Nephron (organoid): ENCODE measurements at regions not wholly inside any gene's neighbourhood (a gene's known extent, or its start where the extent isn't known, plus 50 kb on each side); places are given as distances from the start of the nearest gene placed in this dataset.

Experiments
- H3K27ac Mint-ChIP-seq, 3 experiments: 2 replicates each; pipeline ENCODE4 v1.8.0; 2020; ENCODE audit warnings: mixed read lengths in 3 of 3, mild to moderate bottlenecking in 2 of 3, moderate library complexity in 1 of 3
- H3K27me3 Mint-ChIP-seq: 2 replicates; pipeline ENCODE4 v1.8.0; 2021; ENCODE audit warnings: low read depth, mild to moderate bottlenecking, moderate library complexity, mixed read lengths
- H3K36me3 Mint-ChIP-seq: 2 replicates; pipeline ENCODE4 v1.8.0; 2020; ENCODE audit warnings: low read depth, mixed read lengths
- H3K4me1 Mint-ChIP-seq: 2 replicates; pipeline ENCODE4 v1.8.0; 2020; ENCODE audit warnings: mixed read lengths
- H3K4me3 Mint-ChIP-seq, 3 experiments: 2 replicates each; pipeline ENCODE4 v1.8.0; 2020; ENCODE audit warnings: mild to moderate bottlenecking in 3 of 3, mixed read lengths in 3 of 3, moderate library complexity in 2 of 3
- H3K9me3 Mint-ChIP-seq: 2 replicates; pipeline ENCODE4 v1.8.0; 2020; ENCODE audit warnings: mixed read lengths
- TF ChIP-seq, protein P1 (sequence below), 3 experiments: fragments of 200-600 bp; sonication (generic); IDR thresholded peaks; one replicate each; pipeline ENCODE4 v1.5.0; 2021; ENCODE audit warnings: antibody characterized with exemption in 3 of 3; ENCODE audit not compliant: unreplicated experiment in 3 of 3

GRCh38 chr18:44035554-44035953, 645.1 kb upstream of the SETBP1 start:
- H3K36me3 Mint-ChIP-seq: no peaks in the 10 kb centered on the region
- no peaks in the 10 kb centered on the region for H3K9me3 Mint-ChIP-seq
- peaks cover 11% of the 10 kb centered on the region for H3K4me1 Mint-ChIP-seq
- no peak overlapping the region for H3K4me3 Mint-ChIP-seq
- TF ChIP-seq, protein P1, sequence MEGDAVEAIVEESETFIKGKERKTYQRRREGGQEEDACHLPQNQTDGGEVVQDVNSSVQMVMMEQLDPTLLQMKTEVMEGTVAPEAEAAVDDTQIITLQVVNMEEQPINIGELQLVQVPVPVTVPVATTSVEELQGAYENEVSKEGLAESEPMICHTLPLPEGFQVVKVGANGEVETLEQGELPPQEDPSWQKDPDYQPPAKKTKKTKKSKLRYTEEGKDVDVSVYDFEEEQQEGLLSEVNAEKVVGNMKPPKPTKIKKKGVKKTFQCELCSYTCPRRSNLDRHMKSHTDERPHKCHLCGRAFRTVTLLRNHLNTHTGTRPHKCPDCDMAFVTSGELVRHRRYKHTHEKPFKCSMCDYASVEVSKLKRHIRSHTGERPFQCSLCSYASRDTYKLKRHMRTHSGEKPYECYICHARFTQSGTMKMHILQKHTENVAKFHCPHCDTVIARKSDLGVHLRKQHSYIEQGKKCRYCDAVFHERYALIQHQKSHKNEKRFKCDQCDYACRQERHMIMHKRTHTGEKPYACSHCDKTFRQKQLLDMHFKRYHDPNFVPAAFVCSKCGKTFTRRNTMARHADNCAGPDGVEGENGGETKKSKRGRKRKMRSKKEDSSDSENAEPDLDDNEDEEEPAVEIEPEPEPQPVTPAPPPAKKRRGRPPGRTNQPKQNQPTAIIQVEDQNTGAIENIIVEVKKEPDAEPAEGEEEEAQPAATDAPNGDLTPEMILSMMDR (IDR thresholded peaks at IDR 0.05; ENCODE audit: unreplicated experiment in 3 of 3): no peak
- H3K27ac Mint-ChIP-seq: no peak overlapping the region
- H3K27me3 Mint-ChIP-seq: no peaks in the 10 kb centered on the region

DNA sequence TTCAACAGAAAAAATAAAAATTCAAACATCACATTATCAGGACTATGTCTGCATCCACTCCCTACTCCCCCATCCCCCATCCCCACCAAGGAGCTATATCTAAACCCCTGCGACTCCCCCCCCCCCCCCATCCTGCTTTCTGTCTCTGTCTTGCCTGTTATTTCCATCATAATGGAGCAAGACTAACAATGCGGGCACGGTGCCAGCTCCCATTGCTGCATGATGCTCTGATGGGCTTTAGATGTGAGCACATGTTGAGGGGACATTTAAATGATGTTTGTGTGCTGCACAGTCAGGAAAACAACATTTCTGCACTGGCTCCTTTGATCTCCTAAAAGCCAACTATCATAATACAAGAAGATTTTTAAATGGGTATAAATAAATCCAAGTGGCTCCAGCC, 644.2 kb upstream of the SETBP1 start:
- Mint-ChIP-seq H3K4me3 (no peak overlapping the region), H3K36me3 (no peaks in the 10 kb centered on the region), H3K27ac (no peak overlapping the region), H3K4me1 (peaks cover 13% of the 10 kb centered on the region), H3K9me3 (no peaks in the 10 kb centered on the region), H3K27me3 (no peaks in the 10 kb centered on the region)
- TF ChIP-seq, protein P1 (IDR thresholded peaks at IDR 0.05; ENCODE audit: unreplicated experiment in 3 of 3): no peak

GRCh38 chr18:44039216-44039615, 641.5 kb upstream of the SETBP1 start:
- no peaks in the 10 kb centered on the region for H3K36me3 Mint-ChIP-seq
- peak overlapping the region; percentile 56 to 80 (median 57) for H3K27ac Mint-ChIP-seq
- H3K4me1 Mint-ChIP-seq: peaks cover 17% of the 10 kb centered on the region
- no peak overlapping the region for H3K4me3 Mint-ChIP-seq
- no peaks in the 10 kb centered on the region for H3K9me3 Mint-ChIP-seq
- H3K27me3 Mint-ChIP-seq: no peaks in the 10 kb centered on the region
- TF ChIP-seq, protein P1 (IDR thresholded peaks at IDR 0.05; ENCODE audit: unreplicated experiment in 3 of 3): no peak

- H3K4me1 Mint-ChIP-seq: peaks cover 17% of the 10 kb centered on the region
- H3K36me3 Mint-ChIP-seq: no peaks in the 10 kb centered on the region
- no peaks in the 10 kb centered on the region for H3K27me3 Mint-ChIP-seq
- no peak overlapping the region for H3K4me3 Mint-ChIP-seq
- TF ChIP-seq, protein P1 (IDR thresholded peaks at IDR 0.05; ENCODE audit: unreplicated experiment in 3 of 3): no peak
- peak overlapping the region; percentile 56 to 80 (median 57) for H3K27ac Mint-ChIP-seq
- H3K9me3 Mint-ChIP-seq: no peaks in the 10 kb centered on the region
Measured at GRCh38 chr18:44039826-44040225, 640.9 kb upstream of the SETBP1 start.

DNA sequence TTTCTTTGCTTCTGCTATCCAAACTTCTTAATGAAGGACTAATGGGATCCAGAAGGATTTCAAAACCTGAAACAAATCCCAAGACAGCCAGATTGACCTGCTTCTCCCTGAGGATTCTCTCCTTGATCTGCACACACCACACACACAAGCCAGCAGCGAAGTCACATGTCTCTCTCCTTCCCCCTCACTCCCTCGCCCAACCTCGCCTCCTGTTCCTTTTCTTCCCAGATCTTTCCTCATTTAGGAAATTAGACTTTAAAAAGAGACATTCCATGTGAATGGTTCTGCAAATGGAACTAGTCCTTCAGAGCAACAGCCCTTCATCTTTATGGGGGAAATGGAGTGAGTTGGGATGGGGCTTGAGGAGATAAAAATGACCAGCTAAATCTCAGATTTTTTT, 639.1 kb upstream of the SETBP1 start:
- Mint-ChIP-seq H3K27me3 (no peaks in the 10 kb centered on the region), H3K9me3 (no peaks in the 10 kb centered on the region), H3K4me3 (no peak overlapping the region), H3K27ac (peak overlapping the region in 2 of 3 experiments; percentile 6 to 38), H3K36me3 (no peaks in the 10 kb centered on the region), H3K4me1 (peaks cover 17% of the 10 kb centered on the region)
- TF ChIP-seq, protein P1 (IDR thresholded peaks at IDR 0.05; ENCODE audit: unreplicated experiment in 3 of 3): no peak

- H3K9me3 Mint-ChIP-seq: no peaks in the 10 kb centered on the region
- peaks cover 17% of the 10 kb centered on the region for H3K4me1 Mint-ChIP-seq
- H3K27ac Mint-ChIP-seq: peak overlapping the region in 1 of 3 experiments; percentile 38
- H3K27me3 Mint-ChIP-seq: no peaks in the 10 kb centered on the region
- no peak overlapping the region for H3K4me3 Mint-ChIP-seq
- H3K36me3 Mint-ChIP-seq: no peaks in the 10 kb centered on the region
- TF ChIP-seq, protein P1 (IDR thresholded peaks at IDR 0.05; ENCODE audit: unreplicated experiment in 3 of 3): no peak
Measured at GRCh38 chr18:44041961-44042360, 638.7 kb upstream of the SETBP1 start.
